GM19468 (cell line): ENCODE measurements at regions not wholly inside any gene's neighbourhood (a gene's known extent, or its start where the extent isn't known, plus 50 kb on each side); places are given as distances from the start of the nearest gene placed in this dataset.
"Not testable (repeated sequence)": the region's sequence is repeated elsewhere in the genome, so short reads cannot be mapped to it uniquely, and the experiment has no call there.

Experiments used
- ATAC-seq: cut with Tn5 transposase; IDR thresholded peaks from one replicate; pipeline ENCODE4 v1.9.1; 2021; ENCODE audit warnings: mild to moderate bottlenecking, moderate library complexity, moderate number of reproducible peaks; ENCODE audit not compliant: unreplicated experiment; ENCODE audit errors: extremely low read depth

DNA sequence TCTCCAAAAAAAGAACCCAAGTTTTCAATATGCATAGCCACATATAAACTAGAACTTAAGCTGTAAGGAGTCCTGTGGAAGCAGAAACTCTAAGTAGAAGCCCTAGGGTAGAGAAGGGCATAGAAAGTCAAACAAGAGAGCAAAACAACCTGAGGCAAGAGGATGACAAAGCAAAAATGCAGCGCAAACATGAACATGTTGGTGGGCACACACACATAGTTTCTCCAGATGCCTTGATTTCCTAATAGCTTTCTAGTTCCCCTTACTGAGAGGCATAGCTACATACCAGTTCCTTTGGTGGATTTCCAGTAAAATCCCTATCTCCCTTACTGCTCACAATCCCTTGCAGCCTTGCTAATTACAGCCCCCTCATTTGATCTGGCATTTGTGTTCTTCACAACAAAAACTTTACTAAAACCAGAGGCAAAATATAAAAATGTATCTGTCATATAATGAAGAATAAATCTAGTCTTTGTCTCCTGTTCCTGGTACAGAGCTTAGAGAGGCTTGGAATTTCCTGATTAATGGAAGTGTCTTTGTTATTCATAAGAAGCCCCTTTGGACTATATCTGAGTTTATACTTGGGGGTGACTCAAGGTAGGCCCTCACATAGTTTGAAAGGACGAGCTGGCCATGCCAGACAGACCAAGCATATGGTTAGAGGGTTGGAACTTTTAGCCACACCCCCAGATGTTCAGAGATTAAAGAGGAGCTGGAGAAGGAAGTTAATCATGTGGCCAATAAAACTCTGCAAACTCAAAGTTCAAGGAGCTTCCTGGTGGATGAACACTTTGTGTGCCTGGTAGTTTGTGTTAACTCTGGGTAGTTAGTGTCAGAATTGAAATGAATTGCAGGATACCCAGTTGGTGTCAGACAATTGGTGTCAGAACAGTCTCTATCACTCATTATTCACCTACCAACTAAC lies 52.7 kb upstream of the ZCCHC13 start:
- no peak for ATAC-seq

DNA sequence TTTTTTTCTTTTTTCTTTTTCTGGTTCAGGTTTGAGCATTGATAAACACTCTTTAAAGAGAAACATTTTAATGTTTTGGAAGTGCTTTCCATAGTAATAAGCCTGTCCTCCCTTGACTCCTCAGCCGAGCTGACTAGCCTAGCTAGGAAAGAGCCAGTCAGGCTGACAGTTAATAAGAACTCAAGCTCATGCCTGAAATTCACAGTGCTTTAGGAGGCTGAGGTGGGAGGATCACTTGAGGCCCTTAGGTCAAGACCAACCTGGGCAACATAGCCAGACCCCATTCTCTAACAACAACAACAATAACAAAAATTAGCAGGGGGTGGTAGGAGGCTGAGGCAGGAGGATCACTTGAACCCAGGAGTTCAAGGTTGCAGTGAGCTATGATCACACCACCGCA lies 53.4 kb upstream of the ZCCHC13 start:
- ATAC-seq: no peak

GRCh38 chrX:74249963-74250362 lies 54.0 kb upstream of the ZCCHC13 start:
- ATAC-seq: no peak

DNA sequence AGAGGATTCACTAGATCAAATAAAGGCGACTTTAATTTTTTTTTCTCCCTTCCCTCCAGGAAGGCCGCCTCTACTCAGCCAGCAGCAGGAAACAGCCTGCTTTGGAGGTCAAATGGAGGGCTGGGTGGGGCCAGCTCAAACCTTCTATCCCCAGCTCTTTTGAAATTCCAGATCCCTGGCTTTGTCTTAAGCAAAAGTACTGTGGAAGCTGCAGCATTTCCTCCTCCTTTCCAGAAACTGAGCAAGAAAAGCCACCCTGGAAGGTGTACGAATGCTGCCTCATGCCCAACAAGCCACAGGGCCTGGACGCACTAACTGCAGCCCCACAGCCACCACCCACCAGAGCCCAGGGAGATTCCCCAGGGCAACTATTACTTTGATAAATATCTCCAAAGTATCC lies 55.1 kb upstream of the ZCCHC13 start:
- no peak for ATAC-seq

DNA sequence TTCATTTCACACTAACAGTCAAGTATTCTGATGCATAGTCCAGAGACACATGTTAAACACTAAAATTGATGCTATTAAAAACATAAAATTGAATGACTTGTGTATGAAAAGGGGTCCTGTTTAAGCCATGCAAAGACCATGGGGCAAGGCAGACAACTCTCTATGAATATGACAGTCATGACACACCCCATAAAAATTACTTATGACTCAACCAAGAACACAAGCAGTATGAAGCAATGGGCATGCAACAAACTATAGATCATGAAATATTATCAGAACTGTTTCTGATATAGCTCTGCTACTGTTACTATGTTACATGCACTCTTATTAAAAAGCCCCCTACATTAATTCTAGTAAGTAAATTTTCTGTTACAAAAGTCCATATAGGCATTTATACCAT lies 57.5 kb upstream of the ZCCHC13 start:
- no peak for ATAC-seq

DNA sequence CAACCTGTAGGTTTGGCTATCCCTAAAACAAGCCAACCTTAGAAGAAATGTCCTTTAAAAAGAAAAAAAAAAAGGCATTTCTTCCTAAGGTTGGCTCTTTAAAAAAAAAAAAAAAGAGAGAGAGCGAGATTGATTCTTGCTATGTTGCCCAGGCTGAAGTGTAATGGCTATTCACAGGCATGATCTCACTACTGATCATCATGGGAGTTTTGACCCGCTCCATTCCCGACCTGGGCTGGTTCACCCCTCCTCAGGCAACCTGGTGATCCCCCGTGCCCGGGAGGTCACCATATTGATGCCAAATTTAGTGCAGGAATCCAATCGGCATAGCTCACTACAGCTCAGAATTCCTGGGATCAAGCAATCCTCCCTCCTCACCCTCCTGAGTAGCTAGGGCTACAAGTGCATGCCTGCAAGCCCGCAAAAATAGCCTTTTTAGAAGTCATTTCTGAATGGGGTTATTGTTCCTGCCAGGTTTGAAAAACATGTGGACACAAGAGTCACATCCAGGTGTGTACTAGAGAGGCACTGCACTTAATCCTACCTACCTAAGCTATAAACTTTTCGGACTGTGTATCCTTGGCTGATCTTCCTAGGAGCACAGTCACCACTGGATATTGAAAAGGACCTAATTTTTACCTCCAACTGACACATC lies 61.4 kb upstream of the ZCCHC13 start:
- ATAC-seq: no peak

DNA sequence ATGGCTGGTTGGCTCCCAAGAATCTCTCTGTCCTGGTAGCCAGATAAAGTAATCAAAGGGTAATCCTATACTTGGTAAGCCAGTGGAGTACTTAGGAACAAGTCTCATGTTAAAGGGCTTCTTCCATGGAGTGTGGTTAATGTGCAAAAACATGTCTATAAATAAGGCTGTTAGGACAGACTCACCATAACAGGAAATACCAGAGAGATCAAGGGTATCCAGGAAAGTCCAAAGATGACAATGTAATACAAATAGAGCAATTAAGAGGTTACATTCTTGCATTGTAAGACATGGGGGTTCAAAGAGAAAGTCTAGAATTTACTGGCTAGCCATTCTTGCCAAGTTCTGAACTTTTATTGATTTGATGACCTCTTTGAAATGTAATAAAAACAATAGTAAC lies 61.9 kb upstream of the ZCCHC13 start:
- ATAC-seq: no peak

DNA sequence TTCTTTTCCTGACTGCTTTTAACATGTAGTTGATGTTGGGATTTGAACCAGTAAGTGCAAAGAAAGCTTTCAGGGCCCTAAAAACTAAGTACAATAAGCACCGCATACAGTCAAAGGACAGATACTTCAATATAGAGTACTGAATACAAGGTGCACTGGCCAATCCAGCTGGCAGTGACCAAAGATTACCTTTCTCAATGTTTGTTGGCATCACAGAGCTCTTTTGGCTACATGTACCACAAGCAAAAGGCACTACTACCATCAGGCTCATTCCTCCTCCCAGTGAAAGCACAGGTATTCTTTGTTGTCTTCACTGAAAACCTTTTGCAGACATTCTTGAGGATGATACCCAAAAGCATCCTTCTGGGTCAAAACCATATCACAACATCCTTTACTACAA lies 65.2 kb upstream of the ZCCHC13 start:
- no peak for ATAC-seq

DNA sequence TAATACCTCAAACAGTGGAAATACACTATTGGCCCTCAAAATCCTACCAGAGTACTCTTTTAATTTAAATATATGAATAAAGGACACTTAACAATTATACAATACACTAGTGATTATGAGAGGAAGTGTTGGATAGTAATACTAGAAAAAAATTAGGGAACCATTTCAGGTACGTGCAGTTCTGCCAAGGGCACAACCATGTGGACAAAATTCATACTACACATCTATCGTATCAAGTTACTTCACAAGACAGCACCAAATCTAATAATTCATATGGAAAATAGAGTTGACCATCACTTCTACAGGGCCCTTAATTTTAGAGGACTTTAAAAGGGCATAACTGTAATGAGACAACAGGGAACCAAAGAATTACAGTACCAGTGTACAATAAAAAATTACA lies 69.2 kb upstream of the ZCCHC13 start:
- no peak for ATAC-seq

GRCh38 chrX:74232859-74233258 lies 71.1 kb upstream of the ZCCHC13 start:
- ATAC-seq: no peak

DNA sequence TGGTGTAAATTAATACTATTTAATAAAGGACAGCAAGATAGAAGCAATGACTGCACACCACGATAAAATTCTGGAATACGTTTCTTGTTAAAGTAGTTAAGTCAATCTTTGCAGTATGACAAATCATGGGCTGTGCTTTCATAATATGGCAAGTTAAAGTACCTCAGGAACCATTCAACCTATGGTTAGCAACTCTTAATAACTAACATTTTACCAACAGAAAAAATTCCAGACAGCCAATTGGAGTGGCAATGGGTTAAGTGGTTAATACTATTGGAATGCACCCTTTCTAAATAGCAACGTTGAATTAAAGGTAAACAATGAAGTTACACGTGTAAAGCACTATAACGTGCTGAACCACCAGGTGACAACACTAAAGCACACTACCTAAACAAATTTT lies 72.4 kb upstream of the ZCCHC13 start:
- no peak for ATAC-seq

DNA sequence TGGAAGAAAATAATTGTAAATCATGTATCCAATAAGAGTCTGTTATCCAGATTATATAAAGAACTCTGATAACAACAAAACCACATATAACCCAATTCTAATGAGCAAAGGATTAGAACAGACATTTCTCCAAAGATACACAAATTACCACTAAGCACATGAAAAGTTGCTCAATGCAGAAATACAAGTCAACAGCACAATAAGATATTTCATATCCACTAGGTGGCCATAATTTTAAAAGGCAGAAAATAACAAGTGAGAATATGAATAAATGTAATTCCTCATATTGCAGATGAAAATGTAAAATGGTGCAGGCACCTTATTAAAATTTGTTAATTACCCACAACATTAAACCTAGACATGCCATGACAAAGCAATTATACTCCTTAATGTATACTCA lies 73.9 kb upstream of the ZCCHC13 start:
- no peak for ATAC-seq

DNA sequence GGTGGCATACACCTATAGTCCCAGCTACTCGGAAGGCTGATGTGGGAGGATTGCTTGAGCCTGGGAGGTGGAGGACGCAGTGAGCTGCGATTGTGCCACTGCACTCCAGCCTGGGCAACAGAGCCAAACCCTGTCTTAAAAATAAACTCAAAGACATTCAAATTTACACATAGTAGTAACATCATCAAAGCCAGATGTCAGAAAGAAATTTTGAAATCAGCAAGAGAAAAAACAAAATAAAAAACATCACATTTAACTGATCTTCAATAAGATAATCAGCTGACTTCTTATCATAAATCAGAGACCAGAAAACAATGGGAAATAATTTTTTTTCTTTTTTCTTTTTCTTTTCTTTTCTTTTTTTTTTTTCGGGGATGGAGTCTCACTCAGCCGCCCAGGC lies 78.9 kb upstream of the ZCCHC13 start:
- no peak for ATAC-seq

DNA sequence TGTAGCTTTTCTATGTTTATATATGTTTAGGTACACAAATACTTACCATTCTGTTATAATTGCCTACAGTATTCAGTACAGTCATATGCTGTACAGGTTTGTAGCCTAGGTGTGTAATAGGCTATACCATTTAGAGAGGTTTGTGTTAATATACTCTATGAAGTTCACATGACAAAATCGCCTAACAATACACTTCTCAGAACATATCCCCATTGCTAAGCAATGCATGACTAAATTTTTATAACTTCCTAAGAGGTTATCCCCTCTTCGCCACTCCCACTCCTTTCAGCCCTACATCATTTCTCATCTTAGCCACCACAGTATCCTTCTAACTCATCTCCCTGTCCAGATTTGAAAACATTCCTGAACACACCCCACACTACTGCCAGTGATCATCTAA lies 83.7 kb upstream of the ZCCHC13 start:
- no peak for ATAC-seq

DNA sequence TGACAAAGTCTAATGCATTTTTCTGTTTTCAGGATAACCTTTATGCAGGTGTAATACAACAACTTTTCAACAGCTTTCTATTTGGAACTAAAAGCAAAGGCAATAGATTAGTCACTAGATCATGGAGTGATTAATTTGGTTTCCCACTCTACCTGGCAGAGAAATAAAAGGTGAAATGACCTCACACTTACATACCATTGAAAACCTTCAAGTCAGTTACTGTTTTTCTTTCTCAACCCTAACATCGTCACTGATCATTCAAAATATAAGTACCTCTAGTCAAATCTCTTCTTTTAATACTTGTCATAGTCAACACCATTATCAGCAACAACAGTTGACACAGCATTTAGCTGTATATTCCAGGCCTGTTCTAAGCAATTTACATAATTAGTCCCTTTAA lies 85.1 kb upstream of the ZCCHC13 start:
- ATAC-seq: no peak

DNA sequence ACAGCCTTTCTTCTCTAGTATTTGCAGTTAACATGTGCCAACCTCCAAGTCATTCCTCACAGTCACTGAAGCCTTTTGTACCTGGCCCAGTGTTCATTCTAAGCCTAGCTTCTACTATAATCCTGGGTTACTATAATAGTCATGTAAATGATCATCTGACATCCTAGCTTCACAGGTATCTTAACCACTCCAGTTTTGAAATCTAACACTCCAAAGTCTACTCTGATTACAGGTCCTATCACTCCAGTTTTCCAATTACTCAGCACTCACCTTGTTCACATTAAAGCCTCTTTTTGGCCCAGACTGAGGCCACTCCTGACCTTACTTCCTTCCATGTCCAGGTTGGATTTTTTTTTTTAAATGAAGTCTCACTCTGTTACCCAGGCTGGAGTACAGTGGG lies 87.6 kb upstream of the ZCCHC13 start:
- ATAC-seq: no peak

- no peak for ATAC-seq
Observed at GRCh38 chrX:74211911-74212310, 92.1 kb upstream of the ZCCHC13 start.

GRCh38 chrX:74207539-74207938 lies 96.4 kb upstream of the ZCCHC13 start:
- ATAC-seq: no peak

GRCh38 chrX:74195605-74196004 lies 108.4 kb upstream of the ZCCHC13 start:
- no peak for ATAC-seq

DNA sequence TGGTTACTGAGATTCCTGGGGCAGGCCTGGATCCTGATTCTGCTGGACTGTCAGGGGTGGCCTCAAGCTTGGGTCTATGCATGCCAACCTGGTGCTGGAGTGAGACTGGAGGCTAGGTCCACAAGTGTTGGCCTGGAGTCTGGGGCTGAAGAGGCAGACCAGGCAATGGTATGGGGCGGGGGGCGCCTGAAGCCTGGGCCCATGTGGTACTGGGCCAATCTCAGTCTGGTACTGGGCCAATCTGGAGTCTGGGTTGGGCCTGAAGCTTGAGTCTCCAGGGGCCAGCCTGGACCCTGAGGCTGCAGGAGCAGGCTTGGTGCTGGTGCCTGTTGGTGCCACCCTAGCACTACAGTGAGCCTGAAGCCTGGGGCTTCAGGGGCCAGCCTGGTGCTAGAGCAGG lies 108.9 kb upstream of the ZCCHC13 start:
- no peak for ATAC-seq

- ATAC-seq: no peak
Observed at GRCh38 chrX:74187211-74187610, 116.8 kb upstream of the ZCCHC13 start.

- not testable (repeated sequence) for ATAC-seq
Observed at GRCh38 chrX:74183047-74183446, 120.9 kb upstream of the ZCCHC13 start.
